AG04449 (cell line): ENCODE measurements at regions not wholly inside any gene's neighbourhood (a gene's known extent, or its start where the extent isn't known, plus 50 kb on each side); places are given as distances from the start of the nearest gene placed in this dataset.

Source experiments
- CTCF ChIA-PET: fragments of 350-600 bp; formaldehyde crosslinking; extraction: SDS; loops from one replicate; lab custom pipeline; 2021; ENCODE audit warnings: antibody characterized with exemption; lab: Yijun Ruan, JAX
- POLR2A ChIA-PET: fragments of 400-600, 350-600 bp; formaldehyde crosslinking; extraction: SDS; loops from one replicate; lab custom pipeline; 2020; ENCODE audit warnings: antibody characterized with exemption, inconsistent platforms; lab: Yijun Ruan, JAX
- DNase-seq: peaks from one replicate; pipeline ENCODE4 v3.0.0-alpha.2; 2010; ENCODE audit warnings: low read depth, low spot score
- H3K4me3 ChIP-seq: 2 replicates; pipeline ENCODE4 v1.5.1; 2011; ENCODE audit warnings: low read depth, mild to moderate bottlenecking, control low read depth, low read length
- CTCF ChIP-seq: IDR thresholded peaks from one replicate; pipeline ENCODE4 v1.5.1; 2011; ENCODE audit warnings: mild to moderate bottlenecking, moderate library complexity, low read length, control low read depth, inconsistent platforms; ENCODE audit not compliant: insufficient read depth; ENCODE audit errors: missing control alignments

GRCh38 chr10:78321500-78321899, 287.8 kb downstream of the RPS24 start:
- DNase-seq: no peak
- H3K4me3 ChIP-seq: no peak overlapping the region
- no peak for TF ChIP-seq CTCF
- ChIA-PET CTCF (no interaction called here), POLR2A (no interaction called here)

- no peak for TF ChIP-seq CTCF
- ChIA-PET CTCF (no interaction called here), POLR2A (no interaction called here)
- H3K4me3 ChIP-seq: no peak overlapping the region
- DNase-seq: no peak
These were observed 292.7 kb downstream of the RPS24 start for GRCh38 chr10:78326372-78326771.

GRCh38 chr10:78327778-78328591, 294.3 kb downstream of the RPS24 start:
- no peak for DNase-seq
- CTCF ChIA-PET: interaction anchor here (1.3 kb wide), 1 partner anchor 24 kb away, joined by 3 read pairs; no protein-coding TSS in a partner anchor
- POLR2A ChIA-PET: interaction anchor here (0.6 kb wide), 1 partner anchor 17 kb away, joined by 3 read pairs; no protein-coding TSS in a partner anchor
- no peak for TF ChIP-seq CTCF
- H3K4me3 ChIP-seq: no peak overlapping the region

- no peak overlapping the region for H3K4me3 ChIP-seq
- CTCF ChIA-PET: interaction anchor here (1.0 to 1.3 kb wide), 2 partner anchors 24 to 26 kb away, joined by 3 read pairs; no protein-coding TSS in a partner anchor
- no peak for TF ChIP-seq CTCF
- POLR2A ChIA-PET: interaction anchor here (0.6 kb wide), 1 partner anchor 18 kb away, joined by 3 read pairs; no protein-coding TSS in a partner anchor
- DNase-seq: no peak
These were observed 295.1 kb downstream of the RPS24 start for GRCh38 chr10:78328592-78329404.

- ChIA-PET POLR2A (no interaction called here), CTCF (no interaction called here)
- DNase-seq: no peak
- H3K4me3 ChIP-seq: no peak overlapping the region
- no peak for TF ChIP-seq CTCF
These were observed 297.2 kb downstream of the RPS24 start for GRCh38 chr10:78330884-78331283.
